PC-3 (cell line): ENCODE measurements at regions not wholly inside any gene's neighbourhood (a gene's known extent, or its start where the extent isn't known, plus 50 kb on each side); places are given as distances from the start of the nearest gene placed in this dataset.

Source experiments
- CTCF ChIP-seq: fragments of 300-600 bp; sonication (generic); conservative IDR thresholded peaks from 2 replicates; pipeline ENCODE4 v1.5.1; 2017; ENCODE audit warnings: antibody characterized with exemption, low read depth, mild to moderate bottlenecking, low read length
- EZH2phosphoT487 ChIP-seq: fragments of 300-600 bp; sonication (generic); IDR thresholded peaks from 2 replicates; pipeline ENCODE4 v1.6.1; 2018; ENCODE audit warnings: mild to moderate bottlenecking, antibody characterized with exemption, low read length, borderline replicate concordance

DNA sequence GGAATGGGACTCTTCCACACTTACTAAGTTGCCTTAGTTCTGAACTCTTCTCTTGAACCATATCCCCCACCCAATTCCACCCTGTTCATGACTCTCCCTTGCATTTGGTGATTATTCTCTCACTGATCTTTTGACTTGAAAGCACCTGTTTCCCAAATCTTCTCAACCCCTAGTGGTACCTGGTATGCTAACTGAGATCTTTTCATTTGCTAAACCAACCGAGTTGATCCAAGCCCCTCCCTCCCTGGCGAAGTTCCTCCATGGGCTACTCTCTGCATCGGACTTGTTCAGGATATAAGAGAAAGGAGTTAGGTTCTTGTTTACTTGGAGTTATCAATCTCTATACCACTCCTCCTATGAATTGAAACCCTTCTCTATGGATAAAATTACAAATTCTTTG is 593.5 kb downstream of the BCL11A start:
- TF ChIP-seq CTCF, result no peak
- no peak for TF ChIP-seq EZH2phosphoT487
